Activated B cell treated with CpG ODN at 0.5 μM for 24 hours (primary cell): ENCODE measurements at regions not wholly inside any gene's neighbourhood (a gene's known extent, or its start where the extent isn't known, plus 50 kb on each side); places are given as distances from the start of the nearest gene placed in this dataset.

Experiments used
- ATAC-seq: fragments of 200-7000 bp; cut with Tn5 transposase; one replicate; pipeline ENCODE4 v1.10.0; 2021; ENCODE audit warnings: low read depth, mild to moderate bottlenecking, moderate library complexity
- CTCF ChIA-PET: fragments of 350-600 bp; sonication (Branson Sonifier 250); formaldehyde crosslinking; loops from one replicate; lab custom pipeline; 2021; ENCODE audit warnings: antibody characterized with exemption; lab: Charles Lee
- POLR2A ChIA-PET: fragments of 350-600 bp; sonication (Branson Sonifier 250); formaldehyde crosslinking; loops from one replicate; lab custom pipeline; 2021; ENCODE audit warnings: antibody characterized with exemption; lab: Charles Lee
- DNase-seq: peaks from one replicate; pipeline ENCODE4 v3.0.0; 2022
- H3K27ac Mint-ChIP-seq: one replicate; pipeline ENCODE4 v1.8.0; 2020; ENCODE audit warnings: mixed read lengths
- H3K27me3 Mint-ChIP-seq: one replicate; pipeline ENCODE4 v1.8.0; 2021; ENCODE audit warnings: mixed read lengths
- H3K36me3 Mint-ChIP-seq: one replicate; pipeline ENCODE4 v1.8.0; 2021; ENCODE audit warnings: low read depth, mixed read lengths
- H3K4me1 Mint-ChIP-seq: one replicate; pipeline ENCODE4 v1.8.0; 2021; ENCODE audit warnings: mixed read lengths
- H3K4me3 Mint-ChIP-seq: one replicate; pipeline ENCODE4 v1.8.0; 2020; ENCODE audit warnings: mild to moderate bottlenecking, mixed read lengths
- H3K9me3 Mint-ChIP-seq: one replicate; pipeline ENCODE4 v1.8.0; 2020; ENCODE audit warnings: mixed read lengths
- CTCF ChIP-seq: fragments of 200-600 bp; IDR thresholded peaks from one replicate; pipeline ENCODE4 v1.8.0; 2022; ENCODE audit warnings: antibody characterized with exemption, mild to moderate bottlenecking
- intact Hi-C: fragments of 100-400 bp; cut with micrococcal nuclease; formaldehyde crosslinking; loops from one replicate; pipeline ENCODE4 v1.15.1; 2024

DNA sequence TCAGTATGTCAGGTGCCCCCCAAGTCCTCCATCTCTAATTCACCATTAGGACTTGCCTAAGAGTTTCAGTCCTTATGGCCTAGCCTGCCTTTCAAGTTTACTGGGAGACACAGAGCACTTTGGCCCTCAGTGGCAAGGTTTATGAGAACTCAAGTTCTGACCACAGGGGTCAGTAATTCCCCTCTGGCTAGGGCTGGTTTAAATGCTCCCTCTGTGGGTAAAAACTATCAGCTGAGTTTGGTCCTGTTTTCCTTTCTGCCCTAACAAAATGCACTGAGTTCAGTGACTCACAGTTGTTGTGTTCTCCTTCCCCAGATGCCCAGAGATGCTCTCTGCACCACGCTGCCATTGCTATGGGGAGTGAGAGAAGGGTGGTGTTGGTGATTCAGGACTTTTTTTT, 163.2 kb downstream of the RELL1 start:
- CTCF ChIA-PET, result no interaction called here
- ATAC-seq, result no peak

GRCh38 chr4:37517326-37517725, 168.8 kb downstream of the RELL1 start:
- Mint-ChIP-seq H3K27me3 (no peaks in the 10 kb centered on the region), H3K27ac (no peak overlapping the region), H3K36me3 (no peaks in the 10 kb centered on the region), H3K4me3 (no peak overlapping the region), H3K9me3 (peaks cover 13% of the 10 kb centered on the region), H3K4me1 (no peaks in the 10 kb centered on the region)
- no peak for ATAC-seq
- intact Hi-C loops, result no loop called here
- POLR2A ChIA-PET, result no interaction called here
- TF ChIP-seq CTCF, result no peak
- CTCF ChIA-PET, result no interaction called here
- DNase-seq, result no peak

More for the DNA sequence above, 163.2 kb downstream of the RELL1 start:
- H3K27ac Mint-ChIP-seq, result no peak overlapping the region
- no peak for DNase-seq
- peaks cover 8% of the 10 kb centered on the region for H3K9me3 Mint-ChIP-seq
- no peak overlapping the region for H3K4me3 Mint-ChIP-seq
- H3K36me3 Mint-ChIP-seq, result no peaks in the 10 kb centered on the region
- H3K4me1 Mint-ChIP-seq, result no peaks in the 10 kb centered on the region
- H3K27me3 Mint-ChIP-seq, result peaks cover 3% of the 10 kb centered on the region
- POLR2A ChIA-PET, result no interaction called here
- intact Hi-C loops, result no loop called here
- TF ChIP-seq CTCF, result no peak

GRCh38 chr4:37516057-37516775, 170.0 kb downstream of the RELL1 start:
- H3K4me1 Mint-ChIP-seq, result no peaks in the 10 kb centered on the region
- ChIA-PET CTCF (no interaction called here), POLR2A (no interaction called here)
- ATAC-seq (no peak), DNase-seq (no peak)
- no peak for TF ChIP-seq CTCF
- H3K27me3 Mint-ChIP-seq, result peaks cover 3% of the 10 kb centered on the region
- H3K9me3 Mint-ChIP-seq, result peaks cover 13% of the 10 kb centered on the region
- no peak overlapping the region for H3K27ac Mint-ChIP-seq
- intact Hi-C loops, result no loop called here
- no peaks in the 10 kb centered on the region for H3K36me3 Mint-ChIP-seq
- H3K4me3 Mint-ChIP-seq, result no peak overlapping the region

GRCh38 chr4:37510626-37511025, 175.6 kb downstream of the RELL1 start:
- peaks cover 7% of the 10 kb centered on the region for H3K9me3 Mint-ChIP-seq
- no peaks in the 10 kb centered on the region for H3K36me3 Mint-ChIP-seq
- H3K4me1 Mint-ChIP-seq, result no peaks in the 10 kb centered on the region
- ATAC-seq (no peak), DNase-seq (no peak)
- no peak overlapping the region for H3K27ac Mint-ChIP-seq
- peaks cover 14% of the 10 kb centered on the region for H3K27me3 Mint-ChIP-seq
- POLR2A ChIA-PET, result no interaction called here
- no peak overlapping the region for H3K4me3 Mint-ChIP-seq
- CTCF ChIA-PET, result no interaction called here
- no peak for TF ChIP-seq CTCF
- intact Hi-C loops, result no loop called here

- no peaks in the 10 kb centered on the region for H3K9me3 Mint-ChIP-seq
- ATAC-seq (no peak), DNase-seq (no peak)
- H3K27ac Mint-ChIP-seq, result no peak overlapping the region
- H3K27me3 Mint-ChIP-seq, result peaks cover 30% of the 10 kb centered on the region
- CTCF ChIA-PET, result no interaction called here
- intact Hi-C loops, result no loop called here
- no peaks in the 10 kb centered on the region for H3K36me3 Mint-ChIP-seq
- H3K4me1 Mint-ChIP-seq, result no peaks in the 10 kb centered on the region
- no peak overlapping the region for H3K4me3 Mint-ChIP-seq
- no peak for TF ChIP-seq CTCF
- POLR2A ChIA-PET, result no interaction called here
Measured at GRCh38 chr4:37503261-37503660, 182.9 kb downstream of the RELL1 start.
